ENCODE measurements at regions not wholly inside any gene's neighbourhood (a gene's known extent, or its start where the extent isn't known, plus 50 kb on each side); places are given as distances from the start of the nearest gene placed in this dataset.

DNA sequence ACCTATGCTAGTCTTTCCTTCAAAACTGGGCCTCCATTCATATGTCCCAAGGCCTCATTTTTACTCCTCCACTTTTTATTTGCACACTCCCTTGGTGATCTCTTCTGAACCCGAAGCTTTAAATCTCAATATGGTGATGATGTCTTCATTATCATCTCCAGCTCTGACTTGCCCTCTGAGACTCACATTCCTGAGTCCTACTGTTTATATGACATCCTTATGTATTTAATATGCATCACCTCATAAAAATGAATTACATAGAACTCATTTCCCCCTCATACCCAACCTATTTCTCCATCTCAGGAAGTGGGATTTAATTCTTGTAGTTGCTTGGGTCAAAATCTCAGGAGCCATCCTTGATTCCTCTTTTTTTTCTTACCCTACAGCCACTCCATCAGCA lies 473.0 kb downstream of the EBF1 start:
- Histone ChIP-seq H3K27me3 (ENCODE audit: insufficient read depth, low read length, poor library complexity) (no peaks in the 10 kb centered on the region), H3K4me3 (ENCODE audit: low read depth in 1 of 2, low read length in 2 of 2) (no peak overlapping the region), H2AFZ (ENCODE audit: low read depth, low read length) (no peak overlapping the region), H3K36me3 (ENCODE audit: insufficient read depth, low read length) (no peaks in the 10 kb centered on the region), H3K27ac (ENCODE audit: low read length) (no peak overlapping the region), H3K9me3 (ENCODE audit: insufficient read depth, low read length, severe bottlenecking) (peaks cover 3% of the 10 kb centered on the region), H4K20me1 (ENCODE audit: insufficient read depth, low read length) (no peaks in the 10 kb centered on the region), H3K79me2 (ENCODE audit: insufficient read depth, low read length) (no peaks in the 10 kb centered on the region), H3K4me1 (ENCODE audit: insufficient read depth, low read length) (no peaks in the 10 kb centered on the region), H3K9ac (ENCODE audit: low read depth, low read length) (no peak overlapping the region), H3K4me2 (ENCODE audit: insufficient read depth, low read length) (no peak overlapping the region)
- TF ChIP-seq, protein P1, sequence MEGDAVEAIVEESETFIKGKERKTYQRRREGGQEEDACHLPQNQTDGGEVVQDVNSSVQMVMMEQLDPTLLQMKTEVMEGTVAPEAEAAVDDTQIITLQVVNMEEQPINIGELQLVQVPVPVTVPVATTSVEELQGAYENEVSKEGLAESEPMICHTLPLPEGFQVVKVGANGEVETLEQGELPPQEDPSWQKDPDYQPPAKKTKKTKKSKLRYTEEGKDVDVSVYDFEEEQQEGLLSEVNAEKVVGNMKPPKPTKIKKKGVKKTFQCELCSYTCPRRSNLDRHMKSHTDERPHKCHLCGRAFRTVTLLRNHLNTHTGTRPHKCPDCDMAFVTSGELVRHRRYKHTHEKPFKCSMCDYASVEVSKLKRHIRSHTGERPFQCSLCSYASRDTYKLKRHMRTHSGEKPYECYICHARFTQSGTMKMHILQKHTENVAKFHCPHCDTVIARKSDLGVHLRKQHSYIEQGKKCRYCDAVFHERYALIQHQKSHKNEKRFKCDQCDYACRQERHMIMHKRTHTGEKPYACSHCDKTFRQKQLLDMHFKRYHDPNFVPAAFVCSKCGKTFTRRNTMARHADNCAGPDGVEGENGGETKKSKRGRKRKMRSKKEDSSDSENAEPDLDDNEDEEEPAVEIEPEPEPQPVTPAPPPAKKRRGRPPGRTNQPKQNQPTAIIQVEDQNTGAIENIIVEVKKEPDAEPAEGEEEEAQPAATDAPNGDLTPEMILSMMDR (IDR thresholded peaks at IDR 0.05; ENCODE audit: borderline replicate concordance, extremely low read depth, low read length, poor library complexity, severe bottlenecking) = no peak
- no peak for TF ChIP-seq EZH2 (IDR thresholded peaks at IDR 0.05; ENCODE audit: borderline replicate concordance, low read depth, low read length, severe bottlenecking)
- no peak for DNase-seq
- no peak for ATAC-seq (ENCODE audit: insufficient read depth, low read depth)

GRCh38 chr5:158623971-158624370 lies 475.7 kb downstream of the EBF1 start:
- H3K4me2 ChIP-seq (ENCODE audit: insufficient read depth, low read length) = no peak overlapping the region
- H3K9me3 ChIP-seq (ENCODE audit: insufficient read depth, low read length, severe bottlenecking) = no peaks in the 10 kb centered on the region
- no peak for ATAC-seq (ENCODE audit: insufficient read depth, low read depth)
- TF ChIP-seq EZH2 (IDR thresholded peaks at IDR 0.05; ENCODE audit: borderline replicate concordance, low read depth, low read length, severe bottlenecking) = no peak
- TF ChIP-seq, protein P1 (IDR thresholded peaks at IDR 0.05; ENCODE audit: borderline replicate concordance, extremely low read depth, low read length, poor library complexity, severe bottlenecking) = no peak
- H3K4me3 ChIP-seq (ENCODE audit: low read depth in 1 of 2, low read length in 2 of 2) = no peak overlapping the region
- no peaks in the 10 kb centered on the region for H3K4me1 ChIP-seq (ENCODE audit: insufficient read depth, low read length)
- H3K79me2 ChIP-seq (ENCODE audit: insufficient read depth, low read length) = no peaks in the 10 kb centered on the region
- H3K9ac ChIP-seq (ENCODE audit: low read depth, low read length) = no peak overlapping the region
- no peak for DNase-seq
- no peaks in the 10 kb centered on the region for H4K20me1 ChIP-seq (ENCODE audit: insufficient read depth, low read length)
- H3K27ac ChIP-seq (ENCODE audit: low read length) = no peak overlapping the region
- no peaks in the 10 kb centered on the region for H3K27me3 ChIP-seq (ENCODE audit: insufficient read depth, low read length, poor library complexity)
- no peak overlapping the region for H2AFZ ChIP-seq (ENCODE audit: low read depth, low read length)
- H3K36me3 ChIP-seq (ENCODE audit: insufficient read depth, low read length) = no peaks in the 10 kb centered on the region

DNA sequence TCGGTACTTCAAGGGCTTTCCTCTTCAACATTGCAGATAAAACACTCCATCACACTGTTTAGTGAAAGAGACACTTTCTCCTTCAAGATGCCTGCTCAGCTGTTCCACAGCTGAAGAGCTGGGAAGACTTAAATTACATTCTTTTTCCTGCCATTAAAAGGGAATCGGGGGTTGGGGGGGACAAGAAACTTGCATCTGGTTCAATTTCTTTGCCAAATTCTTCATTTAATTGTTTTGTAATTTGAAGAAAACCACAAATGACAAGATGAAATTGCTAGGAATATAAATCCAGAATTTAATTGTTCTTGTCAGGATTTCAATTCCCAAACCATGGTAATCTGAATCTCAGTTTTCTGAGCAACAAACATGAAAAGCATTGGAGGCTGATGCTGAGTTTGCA lies 478.3 kb downstream of the EBF1 start:
- no peaks in the 10 kb centered on the region for H3K79me2 ChIP-seq (ENCODE audit: insufficient read depth, low read length)
- H3K36me3 ChIP-seq (ENCODE audit: insufficient read depth, low read length) = no peaks in the 10 kb centered on the region
- no peak overlapping the region for H3K27ac ChIP-seq (ENCODE audit: low read length)
- H3K9me3 ChIP-seq (ENCODE audit: insufficient read depth, low read length, severe bottlenecking) = no peaks in the 10 kb centered on the region
- DNase-seq (no peak), ATAC-seq (ENCODE audit: insufficient read depth, low read depth) (no peak)
- no peaks in the 10 kb centered on the region for H3K27me3 ChIP-seq (ENCODE audit: insufficient read depth, low read length, poor library complexity)
- H3K4me1 ChIP-seq (ENCODE audit: insufficient read depth, low read length) = no peaks in the 10 kb centered on the region
- no peak overlapping the region for H3K4me2 ChIP-seq (ENCODE audit: insufficient read depth, low read length)
- no peak overlapping the region for H3K4me3 ChIP-seq (ENCODE audit: low read depth in 1 of 2, low read length in 2 of 2)
- TF ChIP-seq, protein P1 (IDR thresholded peaks at IDR 0.05; ENCODE audit: borderline replicate concordance, extremely low read depth, low read length, poor library complexity, severe bottlenecking) = no peak
- no peak for TF ChIP-seq EZH2 (IDR thresholded peaks at IDR 0.05; ENCODE audit: borderline replicate concordance, low read depth, low read length, severe bottlenecking)
- no peaks in the 10 kb centered on the region for H4K20me1 ChIP-seq (ENCODE audit: insufficient read depth, low read length)
- H2AFZ ChIP-seq (ENCODE audit: low read depth, low read length) = no peak overlapping the region
- no peak overlapping the region for H3K9ac ChIP-seq (ENCODE audit: low read depth, low read length)
